ENCODE measurements at regions not wholly inside any gene's neighbourhood (a gene's known extent, or its start where the extent isn't known, plus 50 kb on each side); places are given as distances from the start of the nearest gene placed in this dataset.

- no peaks in the 10 kb centered on the region for H3K9me3 ChIP-seq
- H3K4me1 ChIP-seq: peaks cover 0 to 9% of the 10 kb centered on the region in 2 donors
- 88 to 89% methylated on average over 2 of the region's 2 CpGs for WGBS, 2 donors
- no peak overlapping the region for H3K4me3 ChIP-seq (replicated peaks in 1 of 3)
- intact Hi-C loops (cut with DNase I): no loop called here
- no peak for DNase-seq
- no peaks in the 10 kb centered on the region for H3K36me3 ChIP-seq
- H3K27me3 ChIP-seq: no peaks in the 10 kb centered on the region
- no peak overlapping the region for H3K27ac ChIP-seq
- no peak for TF ChIP-seq POLR2A (IDR thresholded peaks at IDR 0.05)
- TF ChIP-seq, protein P1, sequence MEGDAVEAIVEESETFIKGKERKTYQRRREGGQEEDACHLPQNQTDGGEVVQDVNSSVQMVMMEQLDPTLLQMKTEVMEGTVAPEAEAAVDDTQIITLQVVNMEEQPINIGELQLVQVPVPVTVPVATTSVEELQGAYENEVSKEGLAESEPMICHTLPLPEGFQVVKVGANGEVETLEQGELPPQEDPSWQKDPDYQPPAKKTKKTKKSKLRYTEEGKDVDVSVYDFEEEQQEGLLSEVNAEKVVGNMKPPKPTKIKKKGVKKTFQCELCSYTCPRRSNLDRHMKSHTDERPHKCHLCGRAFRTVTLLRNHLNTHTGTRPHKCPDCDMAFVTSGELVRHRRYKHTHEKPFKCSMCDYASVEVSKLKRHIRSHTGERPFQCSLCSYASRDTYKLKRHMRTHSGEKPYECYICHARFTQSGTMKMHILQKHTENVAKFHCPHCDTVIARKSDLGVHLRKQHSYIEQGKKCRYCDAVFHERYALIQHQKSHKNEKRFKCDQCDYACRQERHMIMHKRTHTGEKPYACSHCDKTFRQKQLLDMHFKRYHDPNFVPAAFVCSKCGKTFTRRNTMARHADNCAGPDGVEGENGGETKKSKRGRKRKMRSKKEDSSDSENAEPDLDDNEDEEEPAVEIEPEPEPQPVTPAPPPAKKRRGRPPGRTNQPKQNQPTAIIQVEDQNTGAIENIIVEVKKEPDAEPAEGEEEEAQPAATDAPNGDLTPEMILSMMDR (IDR thresholded peaks at IDR 0.05): no peak
These were observed 90.2 kb upstream of the GADD45A start for GRCh38 chr1:67594764-67595163.

GRCh38 chr1:67596674-67597073 is 88.3 kb upstream of the GADD45A start:
- TF ChIP-seq, protein P1 (IDR thresholded peaks at IDR 0.05): no peak
- TF ChIP-seq POLR2A (IDR thresholded peaks at IDR 0.05): no peak
- Histone ChIP-seq H3K4me1 (no peaks in the 10 kb centered on the region), H3K36me3 (no peaks in the 10 kb centered on the region), H3K4me3 (replicated peaks in 1 of 3) (no peak overlapping the region), H3K27ac (no peak overlapping the region), H3K9me3 (no peaks in the 10 kb centered on the region), H3K27me3 (no peaks in the 10 kb centered on the region)
- WGBS, 2 donors: 67 to 69% methylated on average over 3 of the region's 3 CpGs
- intact Hi-C loops (cut with DNase I): no loop called here
- DNase-seq: no peak

DNA sequence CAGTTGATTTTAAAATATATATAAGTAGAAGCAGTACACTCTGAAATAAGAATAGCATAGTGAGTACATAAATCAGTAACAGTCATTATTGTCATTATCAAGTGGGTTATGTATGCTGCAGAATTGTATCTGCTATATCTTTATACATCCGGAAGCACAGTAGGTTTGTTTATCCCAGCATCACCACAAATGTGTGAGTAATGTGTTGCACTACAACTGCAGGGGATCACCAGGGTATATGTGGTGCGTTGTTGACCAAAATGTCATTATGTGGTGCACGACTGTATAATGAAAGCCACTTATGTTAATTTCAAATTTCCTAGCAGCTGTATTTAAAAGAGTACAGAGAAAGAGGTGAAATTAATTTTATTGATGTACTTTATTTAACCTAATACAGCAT is 87.7 kb upstream of the GADD45A start:
- no peaks in the 10 kb centered on the region for H3K36me3 ChIP-seq
- TF ChIP-seq POLR2A (IDR thresholded peaks at IDR 0.05): no peak
- TF ChIP-seq, protein P1 (IDR thresholded peaks at IDR 0.05): no peak
- WGBS, 2 donors: 90 to 95% methylated on average over 3 of the region's 3 CpGs

DNA sequence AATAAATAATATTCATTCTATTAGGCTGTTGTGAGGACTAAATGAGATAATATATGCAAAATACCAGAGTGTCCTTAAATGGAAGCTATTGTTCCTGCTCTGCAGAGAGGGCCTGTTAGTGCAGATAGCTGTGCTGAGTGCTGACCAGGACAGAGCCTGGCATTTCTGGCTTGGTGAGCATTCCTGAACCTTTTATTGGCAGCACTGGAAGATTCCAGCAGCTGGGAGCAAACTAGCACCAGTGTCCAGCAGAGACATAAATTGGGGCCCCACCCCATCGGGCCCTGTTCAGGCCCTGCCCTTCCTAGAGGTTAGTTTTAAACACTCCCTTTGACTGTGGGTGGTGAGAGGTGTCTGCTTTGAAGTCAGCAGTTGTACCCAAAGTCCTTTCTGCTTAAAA is 85.9 kb upstream of the GADD45A start:
- H3K4me1 ChIP-seq: no peaks in the 10 kb centered on the region
- intact Hi-C loops (cut with DNase I): no loop called here
- no peak for DNase-seq
- no peaks in the 10 kb centered on the region for H3K36me3 ChIP-seq
- no peak overlapping the region for H3K4me3 ChIP-seq (replicated peaks in 1 of 3)
- no peak overlapping the region for H3K27ac ChIP-seq
- H3K27me3 ChIP-seq: no peaks in the 10 kb centered on the region
- TF ChIP-seq, protein P1 (IDR thresholded peaks at IDR 0.05): no peak
- no peak for TF ChIP-seq POLR2A (IDR thresholded peaks at IDR 0.05)
- 83% methylated on average over 1 of the region's 1 CpG for WGBS, 2 donors
- H3K9me3 ChIP-seq: no peaks in the 10 kb centered on the region

More for the DNA sequence above, 87.7 kb upstream of the GADD45A start:
- no peak for DNase-seq
- Histone ChIP-seq H3K27ac (no peak overlapping the region), H3K27me3 (no peaks in the 10 kb centered on the region), H3K9me3 (no peaks in the 10 kb centered on the region), H3K4me1 (no peaks in the 10 kb centered on the region), H3K4me3 (replicated peaks in 1 of 3) (no peak overlapping the region)
- intact Hi-C loops (cut with DNase I): no loop called here

GRCh38 chr1:67601539-67601938 is 83.5 kb upstream of the GADD45A start:
- intact Hi-C loops (cut with DNase I): no loop called here
- no peak overlapping the region for H3K27ac ChIP-seq
- DNase-seq: no peak
- no peaks in the 10 kb centered on the region for H3K36me3 ChIP-seq
- H3K4me3 ChIP-seq (replicated peaks in 1 of 3): no peak overlapping the region
- H3K4me1 ChIP-seq: peaks cover 0 to 4% of the 10 kb centered on the region in 2 donors
- no peaks in the 10 kb centered on the region for H3K9me3 ChIP-seq
- no peaks in the 10 kb centered on the region for H3K27me3 ChIP-seq
- TF ChIP-seq, protein P1 (IDR thresholded peaks at IDR 0.05): no peak
- TF ChIP-seq POLR2A (IDR thresholded peaks at IDR 0.05): no peak
- 85 to 90% methylated on average over 2 to 3 of the region's 3 CpGs for WGBS, 2 donors

Data from thyroid gland (tissue), 4 donors.